AG09319 (cell line): ENCODE measurements at regions not wholly inside any gene's neighbourhood (a gene's known extent, or its start where the extent isn't known, plus 50 kb on each side); places are given as distances from the start of the nearest gene placed in this dataset.

Experiments used
- DNase-seq: peaks from one replicate; pipeline ENCODE4 v3.0.0-alpha.2; 2010; ENCODE audit warnings: low read depth; ENCODE audit errors: extremely low read depth
- CTCF ChIP-seq: IDR thresholded peaks from 2 replicates; pipeline ENCODE4 v1.5.1; 2011; ENCODE audit warnings: low read depth, mild to moderate bottlenecking, inconsistent platforms, low read length, moderate library complexity

GRCh38 chr10:36578306-36578705, 547.1 kb upstream of the ANKRD30A start:
- TF ChIP-seq CTCF: no peak
- no peak for DNase-seq

- no peak for TF ChIP-seq CTCF
- no peak for DNase-seq
These were observed 548.3 kb upstream of the ANKRD30A start for GRCh38 chr10:36577126-36577525.

DNA sequence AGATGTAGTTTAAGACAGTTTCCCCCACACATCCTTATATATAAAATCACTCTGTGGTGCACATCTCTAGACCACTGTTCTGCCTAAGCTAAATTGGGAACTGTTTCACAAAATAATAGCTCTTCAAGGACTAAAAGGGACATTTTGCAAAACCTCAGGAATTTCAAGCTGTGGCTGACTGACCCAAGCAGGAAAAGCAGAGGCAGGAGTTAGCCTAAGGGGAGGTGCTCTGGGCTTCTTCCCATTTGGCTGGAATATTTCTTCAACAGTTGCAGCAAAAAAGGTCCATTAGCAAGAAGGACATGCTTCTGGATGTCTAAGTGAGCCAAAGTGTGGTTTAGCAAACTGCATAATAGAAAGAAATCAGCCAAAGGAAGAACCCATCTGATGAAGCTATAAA, 551.2 kb upstream of the ANKRD30A start:
- TF ChIP-seq CTCF: no peak
- DNase-seq: no peak

- DNase-seq: no peak
- TF ChIP-seq CTCF: no peak
These were observed 552.2 kb upstream of the ANKRD30A start for GRCh38 chr10:36573246-36573645.

- TF ChIP-seq CTCF: no peak
- no peak for DNase-seq
These were observed 561.0 kb upstream of the ANKRD30A start for GRCh38 chr10:36564433-36564832.

GRCh38 chr10:36559412-36560400, 565.7 kb upstream of the ANKRD30A start:
- DNase-seq: no peak
- TF ChIP-seq CTCF: no peak

DNA sequence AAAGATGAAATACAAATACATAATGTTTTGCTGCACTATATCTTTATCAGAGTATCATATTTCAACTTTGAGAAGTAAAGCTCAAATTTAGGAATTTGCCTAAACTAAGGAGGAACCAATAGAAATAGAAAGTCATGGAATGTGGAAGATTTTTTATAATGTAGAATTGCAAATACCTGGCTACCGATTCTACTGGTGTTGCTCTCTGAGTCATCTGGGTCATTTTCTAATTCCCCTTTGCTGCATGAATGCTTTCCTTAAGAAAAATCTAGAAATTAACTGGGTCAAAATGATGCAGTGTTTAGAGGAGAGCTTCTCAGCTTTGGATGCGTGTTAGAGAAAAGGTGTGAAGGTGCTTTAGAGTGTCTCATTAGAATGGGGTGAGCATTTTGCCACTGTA, 568.9 kb upstream of the ANKRD30A start:
- DNase-seq: no peak
- no peak for TF ChIP-seq CTCF
